ENCODE measurements at regions not wholly inside any gene's neighbourhood (a gene's known extent, or its start where the extent isn't known, plus 50 kb on each side); places are given as distances from the start of the nearest gene placed in this dataset.

- Histone ChIP-seq H4K91ac (ENCODE audit: insufficient read depth, low read depth, low read length) (no peak overlapping the region), H3K79me1 (ENCODE audit: low read depth in 1 of 2, low read length in 2 of 2) (no peaks in the 10 kb centered on the region), H3K36me3 (ENCODE audit: control insufficient read depth, insufficient read depth, low read length) (no peaks in the 10 kb centered on the region), H4K8ac (ENCODE audit: low read depth in 2 of 2, low read length in 2 of 2) (no peak overlapping the region), H3K27ac (ENCODE audit: insufficient read depth, low read length) (no peak overlapping the region), H3K9me3 (ENCODE audit: control insufficient read depth, insufficient read depth, low read length) (no peaks in the 10 kb centered on the region), H3K9me1 (ENCODE audit: insufficient read depth, low read length) (no peaks in the 10 kb centered on the region), H3K4ac (ENCODE audit: low read depth, low read length) (no peak overlapping the region), H2AK5ac (ENCODE audit: low read depth, low read length) (no peak overlapping the region), H3K27me3 (ENCODE audit: control insufficient read depth, insufficient read depth, low read length) (no peaks in the 10 kb centered on the region), H3K4me2 (ENCODE audit: low read depth, low read length) (no peak overlapping the region), H4K20me1 (ENCODE audit: insufficient read depth, low read length) (no peaks in the 10 kb centered on the region), H2AK9ac (replicated peaks; ENCODE audit: low read depth, low read length, poor library complexity) (no peak overlapping the region), H3K4me3 (ENCODE audit: insufficient read depth, low read depth, low read length) (no peak overlapping the region), H3K4me1 (ENCODE audit: control insufficient read depth, insufficient read depth, low read length) (no peaks in the 10 kb centered on the region), H3K18ac (ENCODE audit: low read depth, low read length) (no peak overlapping the region), H3K56ac (ENCODE audit: extremely low read depth, insufficient read depth, low read length) (no peak overlapping the region), H2BK120ac (ENCODE audit: low read depth, low read length) (no peak overlapping the region), H3K14ac (replicated peaks; ENCODE audit: low read depth, low read length) (no peak overlapping the region), H2BK20ac (ENCODE audit: low read depth, low read length) (no peak overlapping the region), H3K23ac (ENCODE audit: low read depth, low read length) (no peak overlapping the region), H3K9ac (ENCODE audit: low read depth, low read length) (no peak overlapping the region), H4K5ac (ENCODE audit: low read depth, low read length) (no peak overlapping the region), H2AFZ (replicated peaks; ENCODE audit: low read length, poor library complexity) (no peak overlapping the region), H2BK15ac (ENCODE audit: low read depth, low read length) (no peak overlapping the region), H2BK5ac (ENCODE audit: low read depth, low read length, poor library complexity, severe bottlenecking) (no peak overlapping the region)
- no peak for ATAC-seq (ENCODE audit: low read depth)
- CTCF ChIA-PET, result no interaction called here
- no peak for DNase-seq
- BruUV-seq (replicated peaks), result no TSS peak
- intact Hi-C loops (cut with micrococcal nuclease) (no loop called here), dilution Hi-C loops (cut with HindIII; ENCODE audit: low sequenced_read_pairs, unreplicated experiment) (no loop called here), in situ Hi-C loops (cut with MboI; ENCODE audit: low sequenced_read_pairs) (no loop called here)
- no CpG with 5 or more reads among the region's 1 CpG for WGBS, 2 experiments (ENCODE audit: extremely low coverage in 2 of 2, insufficient read length in 1 of 2)
- no peak for TF ChIP-seq USF2 (IDR thresholded peaks at IDR 0.05; ENCODE audit: low read depth, low read length)
- no peak for TF ChIP-seq MXI1 (IDR thresholded peaks at IDR 0.05; ENCODE audit: borderline replicate concordance, low read depth, low read length)
- TF ChIP-seq, protein P1, sequence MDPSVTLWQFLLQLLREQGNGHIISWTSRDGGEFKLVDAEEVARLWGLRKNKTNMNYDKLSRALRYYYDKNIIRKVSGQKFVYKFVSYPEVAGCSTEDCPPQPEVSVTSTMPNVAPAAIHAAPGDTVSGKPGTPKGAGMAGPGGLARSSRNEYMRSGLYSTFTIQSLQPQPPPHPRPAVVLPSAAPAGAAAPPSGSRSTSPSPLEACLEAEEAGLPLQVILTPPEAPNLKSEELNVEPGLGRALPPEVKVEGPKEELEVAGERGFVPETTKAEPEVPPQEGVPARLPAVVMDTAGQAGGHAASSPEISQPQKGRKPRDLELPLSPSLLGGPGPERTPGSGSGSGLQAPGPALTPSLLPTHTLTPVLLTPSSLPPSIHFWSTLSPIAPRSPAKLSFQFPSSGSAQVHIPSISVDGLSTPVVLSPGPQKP (IDR thresholded peaks at IDR 0.05; ENCODE audit: borderline replicate concordance, low read depth, low read length), result no peak
- no peak for TF ChIP-seq CEBPB (IDR thresholded peaks at IDR 0.05; ENCODE audit: low read depth, low read length)
- no peak for TF ChIP-seq FOS (IDR thresholded peaks at IDR 0.05; ENCODE audit: low read depth, low read length)
- no peak for TF ChIP-seq CHD1 (IDR thresholded peaks at IDR 0.05; ENCODE audit: low read depth, low read length)
- no peak for TF ChIP-seq CTCF (conservative IDR thresholded peaks at IDR 0.05; ENCODE audit: low read depth, low read length)
- no peak for TF ChIP-seq POLR2A (IDR thresholded peaks at IDR 0.05; ENCODE audit: low read depth, low read length)
- no peak for TF ChIP-seq MAFK (IDR thresholded peaks at IDR 0.05; ENCODE audit: low read depth, low read length)
- no peak for TF ChIP-seq RFX5 (IDR thresholded peaks at IDR 0.05; ENCODE audit: low read depth, low read length)
- no peak for TF ChIP-seq RAD21 (IDR thresholded peaks at IDR 0.05; ENCODE audit: low read length)
- no peak for TF ChIP-seq RCOR1 (IDR thresholded peaks at IDR 0.05; ENCODE audit: insufficient replicate concordance, low read length)
- TF ChIP-seq MAZ (IDR thresholded peaks at IDR 0.05; ENCODE audit: borderline replicate concordance, low read depth, low read length), result no peak
- TF ChIP-seq BHLHE40 (IDR thresholded peaks at IDR 0.05; ENCODE audit: low read depth, low read length), result no peak
- no peak for TF ChIP-seq SMC3 (IDR thresholded peaks at IDR 0.05; ENCODE audit: low read depth, low read length)
- no peak for TF ChIP-seq NFE2L2 (IDR thresholded peaks at IDR 0.05; ENCODE audit: low read depth, low read length)
- POLR2A ChIA-PET (ENCODE audit: unreplicated experiment), result interaction anchor here (0.5 kb wide), 1 partner anchor 35 kb away, joined by 3 read pairs; no protein-coding TSS in a partner anchor
These were observed 367.1 kb upstream of the PDE4D start for GRCh38 chr5:60260658-60261057.
